Body of pancreas (tissue), 4 donors: ENCODE measurements at regions not wholly inside any gene's neighbourhood (a gene's known extent, or its start where the extent isn't known, plus 50 kb on each side); places are given as distances from the start of the nearest gene placed in this dataset.

Source experiments
- ATAC-seq: fragments of 150-250 bp; one replicate; pipeline ENCODE4 v1.9.1; 2016
- DNase-seq, 4 donors: peaks; one replicate each; pipeline ENCODE4 v3.0.0-alpha.2; 2019
- H3K27ac ChIP-seq, 4 donors: fragments of 200-600 bp; sonication (generic); 1 replicate in 3 of 4; 2 replicates in 1 of 4; pipeline versions ENCODE4 v1.5.1 to v1.6.1; 2016 to 2019; ENCODE audit warnings: mild to moderate bottlenecking in 1 of 4, mixed read lengths in 1 of 4, moderate library complexity in 1 of 4
- H3K27me3 ChIP-seq, 2 donors: fragments of 200-600 bp; sonication (generic); one replicate each; pipeline ENCODE4 v1.6.0; 2016; ENCODE audit warnings: mild to moderate bottlenecking in 1 of 2
- H3K36me3 ChIP-seq, 2 donors: fragments of 200-600 bp; sonication (generic); replicated peaks in 1 of 2; 2 replicates each; pipeline ENCODE4 v1.5.1; 2016; ENCODE audit warnings: low read depth in 2 of 2; ENCODE audit not compliant: insufficient read depth in 1 of 2
- H3K4me1 ChIP-seq: fragments of 200-600 bp; sonication (generic); one replicate; pipeline ENCODE4 v1.6.0; 2016
- H3K4me3 ChIP-seq, 2 donors: fragments of 200-600 bp; sonication (generic); 1 replicate in 1 of 2; 2 replicates in 1 of 2; pipeline ENCODE4 v1.5.1; 2016 to 2019
- H3K9me3 ChIP-seq, 3 donors: fragments of 200-600 bp; sonication (generic); 1 replicate in 2 of 3; 2 replicates in 1 of 3; pipeline ENCODE4 v1.5.1; 2016
- POLR2A ChIP-seq, 3 donors: fragments of 450-650 bp; IDR thresholded peaks; one replicate each; pipeline ENCODE4 v1.6.1; 2016; ENCODE audit warnings: antibody characterized with exemption in 3 of 3, mild to moderate bottlenecking in 2 of 3
- WGBS, 2 donors: methylation state at CpG; one replicate each; pipeline ENCODE4 v1.1.5; 2017; 5-methylcytosine and 5-hydroxymethylcytosine counted together
- intact Hi-C: fragments of 100-400 bp; cut with DNase I; formaldehyde crosslinking; loops from one replicate; pipeline ENCODE4 v1.15.1; 2023
- TF ChIP-seq, protein P1 (sequence below), 7 experiments: fragments of 450-650 bp in 4 of 7; fragments of 200-600 bp in 3 of 7; sonication (generic) in 3 of 7; IDR thresholded peaks; one replicate each; pipeline ENCODE4 v1.5.1; 2016 to 2019; ENCODE audit warnings: antibody characterized with exemption in 7 of 7

DNA sequence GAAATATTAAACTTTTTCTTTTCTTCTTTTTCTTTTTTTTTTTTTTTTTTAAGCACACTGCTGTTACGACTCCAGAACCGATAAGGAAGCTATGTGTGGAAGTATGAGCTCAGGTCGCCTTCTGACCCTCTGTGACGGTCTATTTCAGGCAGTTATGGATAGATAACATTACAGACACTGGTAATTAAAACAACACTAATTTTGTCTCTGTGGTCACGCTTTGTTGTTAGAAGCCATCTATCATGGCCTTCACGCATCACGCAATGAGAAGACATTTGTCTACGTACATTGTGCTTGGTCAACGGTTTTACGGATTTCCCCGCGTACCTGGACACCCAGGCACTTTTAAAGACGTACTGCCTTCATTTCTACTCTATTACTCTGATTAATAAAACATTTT is 306.0 kb upstream of the ZNF507 start:
- ATAC-seq (no peak), DNase-seq (no peak)
- WGBS, 2 donors = 27 to 35% methylated on average over 13 of the region's 13 CpGs
- no peak overlapping the region for H3K27ac ChIP-seq
- H3K36me3 ChIP-seq = no peaks in the 10 kb centered on the region
- peaks cover 8% of the 10 kb centered on the region for H3K4me1 ChIP-seq
- H3K9me3 ChIP-seq = no peaks in the 10 kb centered on the region
- no peak for TF ChIP-seq POLR2A (IDR thresholded peaks at IDR 0.05)
- TF ChIP-seq, protein P1, sequence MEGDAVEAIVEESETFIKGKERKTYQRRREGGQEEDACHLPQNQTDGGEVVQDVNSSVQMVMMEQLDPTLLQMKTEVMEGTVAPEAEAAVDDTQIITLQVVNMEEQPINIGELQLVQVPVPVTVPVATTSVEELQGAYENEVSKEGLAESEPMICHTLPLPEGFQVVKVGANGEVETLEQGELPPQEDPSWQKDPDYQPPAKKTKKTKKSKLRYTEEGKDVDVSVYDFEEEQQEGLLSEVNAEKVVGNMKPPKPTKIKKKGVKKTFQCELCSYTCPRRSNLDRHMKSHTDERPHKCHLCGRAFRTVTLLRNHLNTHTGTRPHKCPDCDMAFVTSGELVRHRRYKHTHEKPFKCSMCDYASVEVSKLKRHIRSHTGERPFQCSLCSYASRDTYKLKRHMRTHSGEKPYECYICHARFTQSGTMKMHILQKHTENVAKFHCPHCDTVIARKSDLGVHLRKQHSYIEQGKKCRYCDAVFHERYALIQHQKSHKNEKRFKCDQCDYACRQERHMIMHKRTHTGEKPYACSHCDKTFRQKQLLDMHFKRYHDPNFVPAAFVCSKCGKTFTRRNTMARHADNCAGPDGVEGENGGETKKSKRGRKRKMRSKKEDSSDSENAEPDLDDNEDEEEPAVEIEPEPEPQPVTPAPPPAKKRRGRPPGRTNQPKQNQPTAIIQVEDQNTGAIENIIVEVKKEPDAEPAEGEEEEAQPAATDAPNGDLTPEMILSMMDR (IDR thresholded peaks at IDR 0.05) = no peak
- intact Hi-C loops = no loop called here
- no peak overlapping the region for H3K4me3 ChIP-seq
- H3K27me3 ChIP-seq = peaks cover 0 to 11% of the 10 kb centered on the region in 2 donors

DNA sequence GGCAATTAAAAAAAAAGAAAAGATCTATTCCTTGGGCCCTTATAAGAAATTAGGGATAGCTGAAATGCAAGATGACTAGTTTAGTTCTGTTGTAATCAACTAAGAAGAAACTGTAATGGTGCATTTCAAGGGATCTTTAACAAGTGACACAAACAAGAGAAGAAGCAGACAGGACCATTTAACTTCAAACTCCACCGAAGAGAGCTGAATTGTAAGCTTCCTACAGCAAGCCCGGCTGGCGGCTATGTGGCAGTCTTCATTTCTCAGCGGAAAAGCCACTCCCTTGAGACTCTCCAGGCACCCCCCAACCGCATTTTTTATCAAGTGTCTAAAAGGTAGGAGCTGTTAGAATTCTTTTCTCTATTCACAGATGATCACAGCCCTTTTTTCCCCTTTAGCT is 305.2 kb upstream of the ZNF507 start:
- ATAC-seq = no peak
- intact Hi-C loops = no loop called here
- TF ChIP-seq POLR2A (IDR thresholded peaks at IDR 0.05) = no peak
- TF ChIP-seq, protein P1 (IDR thresholded peaks at IDR 0.05) = no peak

DNA sequence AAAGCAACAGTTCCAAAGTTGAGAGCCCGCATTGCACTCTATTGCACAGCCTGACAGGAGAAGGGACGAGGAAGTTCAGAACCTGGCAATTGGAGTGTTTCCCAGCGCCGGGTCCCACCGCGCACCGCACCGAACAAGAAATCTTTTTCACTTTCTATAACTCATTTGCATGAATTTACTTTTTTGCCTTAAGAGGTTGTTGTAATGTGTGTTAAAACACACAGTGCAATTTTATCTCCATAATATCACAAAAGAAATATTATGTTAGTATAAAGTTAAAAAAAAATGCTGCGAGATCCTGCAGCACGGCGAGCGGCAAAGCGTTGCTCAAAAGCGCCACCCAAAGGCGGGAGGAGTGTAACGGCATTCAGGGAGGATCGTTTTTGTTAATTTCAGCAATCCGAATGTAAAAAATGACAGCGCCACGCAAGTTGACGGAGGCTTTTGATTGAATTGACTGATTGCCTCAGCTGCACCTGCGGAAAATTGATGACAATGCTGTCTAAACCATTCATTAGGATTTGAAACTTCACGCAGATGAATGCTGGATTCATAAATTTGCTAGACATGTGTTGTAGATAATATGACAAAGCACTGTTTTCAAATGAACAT is 303.6 kb upstream of the ZNF507 start:
- peak; percentile 42 for ATAC-seq
- intact Hi-C loops = no loop called here
- Histone ChIP-seq H3K36me3 (no peaks in the 10 kb centered on the region), H3K27ac (no peak overlapping the region), H3K4me3 (no peak overlapping the region), H3K4me1 (peaks cover 8% of the 10 kb centered on the region), H3K27me3 (peaks cover 0 to 11% of the 10 kb centered on the region in 2 donors), H3K9me3 (no peaks in the 10 kb centered on the region)
- WGBS, 2 donors = 2 to 3% methylated on average over 23 of the region's 23 CpGs
- peak; percentile 32 to 51 (median 40) for DNase-seq
- TF ChIP-seq, protein P1 (IDR thresholded peaks at IDR 0.05) = peak; percentile 46 to 64 (median 61)
- no peak for TF ChIP-seq POLR2A (IDR thresholded peaks at IDR 0.05)

More for the DNA sequence above, 305.2 kb upstream of the ZNF507 start:
- Histone ChIP-seq H3K9me3 (no peaks in the 10 kb centered on the region), H3K36me3 (no peaks in the 10 kb centered on the region), H3K27me3 (peaks cover 0 to 11% of the 10 kb centered on the region in 2 donors), H3K4me3 (no peak overlapping the region), H3K4me1 (peaks cover 8% of the 10 kb centered on the region), H3K27ac (no peak overlapping the region)
- no peak for DNase-seq
- 42 to 60% methylated on average over 5 of the region's 5 CpGs for WGBS, 2 donors

DNA sequence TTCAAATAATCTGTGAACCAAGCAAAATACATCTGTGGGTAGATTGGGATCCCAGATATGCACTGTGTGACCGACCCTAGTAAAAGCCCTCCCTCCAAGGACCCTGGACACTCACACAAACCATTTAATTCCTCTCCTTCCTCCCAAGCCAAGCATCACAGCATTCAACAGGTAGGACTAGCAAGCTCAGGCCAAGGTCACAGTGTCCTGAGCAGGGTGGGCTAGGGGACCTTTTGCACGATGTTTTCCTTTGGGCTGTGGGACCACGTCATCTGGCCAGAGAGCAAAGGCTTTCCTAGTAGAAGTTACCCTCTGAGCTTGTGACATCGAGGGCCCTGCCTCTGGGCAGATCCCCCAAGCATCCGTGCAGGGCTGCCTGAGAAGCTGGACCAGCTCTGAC is 297.6 kb upstream of the ZNF507 start:
- intact Hi-C loops = no loop called here
- Histone ChIP-seq H3K27me3 (no peaks in the 10 kb centered on the region), H3K27ac (no peak overlapping the region), H3K4me1 (no peaks in the 10 kb centered on the region), H3K4me3 (no peak overlapping the region), H3K9me3 (no peaks in the 10 kb centered on the region), H3K36me3 (no peaks in the 10 kb centered on the region)
- no peak for ATAC-seq
- TF ChIP-seq, protein P1 (IDR thresholded peaks at IDR 0.05) = no peak
- TF ChIP-seq POLR2A (IDR thresholded peaks at IDR 0.05) = no peak
- WGBS, 2 donors = 29 to 36% methylated on average over 5 of the region's 5 CpGs
- DNase-seq = no peak

DNA sequence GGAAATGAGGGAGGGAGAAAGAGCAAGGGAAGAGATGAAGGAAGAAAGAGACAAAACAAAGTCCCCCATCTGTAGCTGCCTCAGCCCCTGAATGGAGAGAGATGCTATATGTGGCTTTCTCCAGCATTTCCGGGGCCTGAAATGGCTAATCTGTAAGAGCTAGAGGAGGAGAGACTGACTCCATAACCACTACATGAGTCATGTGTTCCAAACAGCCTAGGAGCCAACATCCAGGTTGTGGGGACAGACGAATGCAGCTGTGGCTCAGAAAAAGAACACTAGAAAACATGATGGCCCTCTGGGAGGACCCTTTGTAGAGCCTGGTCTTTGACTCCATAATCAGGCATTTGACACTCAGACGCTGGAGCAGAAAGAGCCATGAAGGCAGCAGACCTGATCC is 292.0 kb upstream of the ZNF507 start:
- no peak overlapping the region for H3K4me3 ChIP-seq
- no peak for ATAC-seq
- H3K27me3 ChIP-seq = no peaks in the 10 kb centered on the region
- no peaks in the 10 kb centered on the region for H3K4me1 ChIP-seq
- no peaks in the 10 kb centered on the region for H3K9me3 ChIP-seq
- 52 to 74% methylated on average over 2 to 3 of the region's 3 CpGs for WGBS, 2 donors
- H3K27ac ChIP-seq = no peak overlapping the region
- DNase-seq = no peak
- intact Hi-C loops = no loop called here
- no peaks in the 10 kb centered on the region for H3K36me3 ChIP-seq
- TF ChIP-seq, protein P1 (IDR thresholded peaks at IDR 0.05) = no peak
- TF ChIP-seq POLR2A (IDR thresholded peaks at IDR 0.05) = no peak
